Muscle of leg (tissue), 3 donors: ENCODE measurements at regions not wholly inside any gene's neighbourhood (a gene's known extent, or its start where the extent isn't known, plus 50 kb on each side); places are given as distances from the start of the nearest gene placed in this dataset.

Experiments used
- DNase-seq: peaks from one replicate; pipeline ENCODE4 v3.0.0; 2013
- H3K27ac ChIP-seq: one replicate; pipeline ENCODE4 v1.5.1; 2013; ENCODE audit warnings: mild to moderate bottlenecking, low read length, control low read depth
- H3K27me3 ChIP-seq: one replicate; pipeline ENCODE4 v1.6.1; 2013; ENCODE audit warnings: low read length; ENCODE audit not compliant: control insufficient read depth, insufficient read depth
- H3K36me3 ChIP-seq: one replicate; pipeline ENCODE4 v1.6.1; 2013; ENCODE audit warnings: low read length; ENCODE audit not compliant: control insufficient read depth, insufficient read depth
- H3K4me1 ChIP-seq: one replicate; pipeline ENCODE4 v1.6.1; 2013; ENCODE audit warnings: low read length; ENCODE audit not compliant: control insufficient read depth, insufficient read depth
- H3K4me3 ChIP-seq: one replicate; pipeline ENCODE4 v1.5.1; 2013; ENCODE audit warnings: low read length, control low read depth
- H3K9me3 ChIP-seq: replicated peaks from 2 replicates; pipeline ENCODE4 v1.6.1; 2013; ENCODE audit warnings: low read depth, low read length; ENCODE audit not compliant: control insufficient read depth
- WGBS: methylation state at CpG from one replicate; pipeline ENCODE4 v1.1.5; 2013; ENCODE audit warnings: missing lambda C conversion rate; ENCODE audit not compliant: insufficient coverage; 5-methylcytosine and 5-hydroxymethylcytosine counted together

- H3K4me3 ChIP-seq = no peak overlapping the region
- H3K4me1 ChIP-seq = no peaks in the 10 kb centered on the region
- no peak for DNase-seq
- no peaks in the 10 kb centered on the region for H3K9me3 ChIP-seq
- no CpG with 5 or more reads among the region's 3 CpGs for WGBS
- H3K36me3 ChIP-seq = no peaks in the 10 kb centered on the region
- H3K27ac ChIP-seq = no peak overlapping the region
- H3K27me3 ChIP-seq = no peaks in the 10 kb centered on the region
Observed at GRCh38 chr2:31739161-31739560, 158.4 kb upstream of the SRD5A2 start.

- WGBS = 72% methylated on average over 2 of the region's 6 CpGs
- H3K9me3 ChIP-seq = no peaks in the 10 kb centered on the region
- DNase-seq = no peak
- no peaks in the 10 kb centered on the region for H3K27me3 ChIP-seq
- H3K4me3 ChIP-seq = no peak overlapping the region
- no peaks in the 10 kb centered on the region for H3K36me3 ChIP-seq
- no peaks in the 10 kb centered on the region for H3K4me1 ChIP-seq
- H3K27ac ChIP-seq = no peak overlapping the region
Observed at GRCh38 chr2:31736695-31737454, 156.1 kb upstream of the SRD5A2 start.

GRCh38 chr2:31735716-31736115, 155.0 kb upstream of the SRD5A2 start:
- Histone ChIP-seq H3K27me3 (no peaks in the 10 kb centered on the region), H3K4me3 (no peak overlapping the region), H3K4me1 (no peaks in the 10 kb centered on the region), H3K9me3 (no peaks in the 10 kb centered on the region), H3K27ac (no peak overlapping the region), H3K36me3 (no peaks in the 10 kb centered on the region)
- WGBS = no CpG with 5 or more reads among the region's 2 CpGs
- no peak for DNase-seq

- Histone ChIP-seq H3K4me1 (no peaks in the 10 kb centered on the region), H3K36me3 (no peaks in the 10 kb centered on the region), H3K4me3 (no peak overlapping the region), H3K27me3 (no peaks in the 10 kb centered on the region), H3K27ac (no peak overlapping the region), H3K9me3 (peaks cover 2% of the 10 kb centered on the region)
- DNase-seq = no peak
- WGBS = no CpG with 5 or more reads among the region's 5 CpGs
Observed at GRCh38 chr2:31729442-31730092, 148.8 kb upstream of the SRD5A2 start.

- DNase-seq = no peak
- Histone ChIP-seq H3K4me3 (no peak overlapping the region), H3K4me1 (no peaks in the 10 kb centered on the region), H3K27me3 (no peaks in the 10 kb centered on the region), H3K9me3 (peaks cover 2% of the 10 kb centered on the region), H3K36me3 (no peaks in the 10 kb centered on the region), H3K27ac (no peak overlapping the region)
- 40% methylated on average over 1 of the region's 2 CpGs for WGBS
Observed at GRCh38 chr2:31729065-31729439, 148.3 kb upstream of the SRD5A2 start.

GRCh38 chr2:31728406-31729064, 147.8 kb upstream of the SRD5A2 start:
- no peak for DNase-seq
- H3K36me3 ChIP-seq = no peaks in the 10 kb centered on the region
- no peaks in the 10 kb centered on the region for H3K27me3 ChIP-seq
- peaks cover 2% of the 10 kb centered on the region for H3K9me3 ChIP-seq
- no peak overlapping the region for H3K4me3 ChIP-seq
- H3K27ac ChIP-seq = no peak overlapping the region
- WGBS = 80% methylated on average over 1 of the region's 2 CpGs
- no peaks in the 10 kb centered on the region for H3K4me1 ChIP-seq

GRCh38 chr2:31726457-31726856, 145.7 kb upstream of the SRD5A2 start:
- H3K36me3 ChIP-seq = no peaks in the 10 kb centered on the region
- no peak overlapping the region for H3K4me3 ChIP-seq
- no peak overlapping the region for H3K27ac ChIP-seq
- DNase-seq = no peak
- no peaks in the 10 kb centered on the region for H3K4me1 ChIP-seq
- H3K27me3 ChIP-seq = no peaks in the 10 kb centered on the region
- peaks cover 2% of the 10 kb centered on the region for H3K9me3 ChIP-seq
- 40% methylated on average over 1 of the region's 2 CpGs for WGBS

GRCh38 chr2:31725444-31725843, 144.7 kb upstream of the SRD5A2 start:
- DNase-seq = no peak
- WGBS = 57% methylated on average over 1 of the region's 3 CpGs

GRCh38 chr2:31711737-31712136, 131.0 kb upstream of the SRD5A2 start:
- no peak overlapping the region for H3K27ac ChIP-seq
- no peaks in the 10 kb centered on the region for H3K4me1 ChIP-seq
- no peaks in the 10 kb centered on the region for H3K27me3 ChIP-seq
- no peak overlapping the region for H3K4me3 ChIP-seq
- H3K9me3 ChIP-seq = peaks cover 6% of the 10 kb centered on the region
- H3K36me3 ChIP-seq = no peaks in the 10 kb centered on the region
- no peak for DNase-seq

More at GRCh38 chr2:31725444-31725843, 144.7 kb upstream of the SRD5A2 start:
- Histone ChIP-seq H3K9me3 (peaks cover 2% of the 10 kb centered on the region), H3K36me3 (no peaks in the 10 kb centered on the region), H3K4me1 (no peaks in the 10 kb centered on the region), H3K4me3 (no peak overlapping the region), H3K27me3 (no peaks in the 10 kb centered on the region), H3K27ac (no peak overlapping the region)

- Histone ChIP-seq H3K4me3 (no peak overlapping the region), H3K27ac (no peak overlapping the region), H3K27me3 (no peaks in the 10 kb centered on the region), H3K9me3 (peaks cover 6% of the 10 kb centered on the region), H3K4me1 (no peaks in the 10 kb centered on the region), H3K36me3 (no peaks in the 10 kb centered on the region)
- WGBS = 88% methylated on average over 1 of the region's 2 CpGs
- DNase-seq = no peak
Observed at GRCh38 chr2:31710121-31710520, 129.4 kb upstream of the SRD5A2 start.
